Muscle of leg (tissue), 3 donors: ENCODE measurements at regions not wholly inside any gene's neighbourhood (a gene's known extent, or its start where the extent isn't known, plus 50 kb on each side); places are given as distances from the start of the nearest gene placed in this dataset.
A peak's percentile ranks its signal among the peaks of the same experiment; 100 is the strongest.

Experiments used
- DNase-seq: peaks from one replicate; pipeline ENCODE4 v3.0.0; 2013
- H3K27ac ChIP-seq: one replicate; pipeline ENCODE4 v1.5.1; 2013; ENCODE audit warnings: mild to moderate bottlenecking, low read length, control low read depth
- H3K27me3 ChIP-seq: one replicate; pipeline ENCODE4 v1.6.1; 2013; ENCODE audit warnings: low read length; ENCODE audit not compliant: control insufficient read depth, insufficient read depth
- H3K36me3 ChIP-seq: one replicate; pipeline ENCODE4 v1.6.1; 2013; ENCODE audit warnings: low read length; ENCODE audit not compliant: control insufficient read depth, insufficient read depth
- H3K4me1 ChIP-seq: one replicate; pipeline ENCODE4 v1.6.1; 2013; ENCODE audit warnings: low read length; ENCODE audit not compliant: control insufficient read depth, insufficient read depth
- H3K4me3 ChIP-seq: one replicate; pipeline ENCODE4 v1.5.1; 2013; ENCODE audit warnings: low read length, control low read depth
- H3K9me3 ChIP-seq: replicated peaks from 2 replicates; pipeline ENCODE4 v1.6.1; 2013; ENCODE audit warnings: low read depth, low read length; ENCODE audit not compliant: control insufficient read depth
- WGBS: methylation state at CpG from one replicate; pipeline ENCODE4 v1.1.5; 2013; ENCODE audit warnings: missing lambda C conversion rate; ENCODE audit not compliant: insufficient coverage; 5-methylcytosine and 5-hydroxymethylcytosine counted together

- no peaks in the 10 kb centered on the region for H3K4me1 ChIP-seq
- no peak overlapping the region for H3K4me3 ChIP-seq
- DNase-seq = no peak
- WGBS = no CpG with 5 or more reads among the region's 1 CpG
- H3K27ac ChIP-seq = no peak overlapping the region
- H3K27me3 ChIP-seq = no peaks in the 10 kb centered on the region
- H3K36me3 ChIP-seq = no peaks in the 10 kb centered on the region
- no peaks in the 10 kb centered on the region for H3K9me3 ChIP-seq
Observed at GRCh38 chr2:18804536-18804935, 215.2 kb upstream of the NT5C1B start.

GRCh38 chr2:18803141-18803939 is 214.0 kb upstream of the NT5C1B start:
- H3K4me1 ChIP-seq = no peaks in the 10 kb centered on the region
- no peaks in the 10 kb centered on the region for H3K27me3 ChIP-seq
- H3K9me3 ChIP-seq = no peaks in the 10 kb centered on the region
- H3K4me3 ChIP-seq = no peak overlapping the region
- 55% methylated on average over 1 of the region's 2 CpGs for WGBS
- H3K36me3 ChIP-seq = no peaks in the 10 kb centered on the region
- peak; percentile 63 for DNase-seq
- H3K27ac ChIP-seq = no peak overlapping the region

GRCh38 chr2:18800240-18800971 is 211.0 kb upstream of the NT5C1B start:
- H3K27ac ChIP-seq = no peak overlapping the region
- no peaks in the 10 kb centered on the region for H3K9me3 ChIP-seq
- 79% methylated on average over 2 of the region's 6 CpGs for WGBS
- DNase-seq = no peak
- no peaks in the 10 kb centered on the region for H3K4me1 ChIP-seq
- no peak overlapping the region for H3K4me3 ChIP-seq
- H3K27me3 ChIP-seq = no peaks in the 10 kb centered on the region
- no peaks in the 10 kb centered on the region for H3K36me3 ChIP-seq

GRCh38 chr2:18799397-18799796 is 210.0 kb upstream of the NT5C1B start:
- WGBS = no CpG with 5 or more reads among the region's 2 CpGs
- no peaks in the 10 kb centered on the region for H3K27me3 ChIP-seq
- DNase-seq = peak; percentile 33
- H3K36me3 ChIP-seq = no peaks in the 10 kb centered on the region
- no peaks in the 10 kb centered on the region for H3K9me3 ChIP-seq
- no peaks in the 10 kb centered on the region for H3K4me1 ChIP-seq
- H3K27ac ChIP-seq = no peak overlapping the region
- H3K4me3 ChIP-seq = no peak overlapping the region

GRCh38 chr2:18797133-18797845 is 207.9 kb upstream of the NT5C1B start:
- no peak for DNase-seq
- H3K27ac ChIP-seq = no peak overlapping the region
- H3K9me3 ChIP-seq = no peaks in the 10 kb centered on the region
- no peak overlapping the region for H3K4me3 ChIP-seq
- H3K36me3 ChIP-seq = no peaks in the 10 kb centered on the region
- H3K4me1 ChIP-seq = peaks cover 2% of the 10 kb centered on the region
- H3K27me3 ChIP-seq = no peaks in the 10 kb centered on the region
- WGBS = no CpG with 5 or more reads among the region's 3 CpGs

- Histone ChIP-seq H3K4me3 (no peak overlapping the region), H3K4me1 (peaks cover 5% of the 10 kb centered on the region), H3K27ac (no peak overlapping the region), H3K36me3 (no peaks in the 10 kb centered on the region), H3K9me3 (no peaks in the 10 kb centered on the region), H3K27me3 (no peaks in the 10 kb centered on the region)
- WGBS = 0% methylated on average over 1 of the region's 1 CpG
- DNase-seq = peak; percentile 20
Observed at GRCh38 chr2:18795906-18796305, 206.5 kb upstream of the NT5C1B start.

- no peaks in the 10 kb centered on the region for H3K9me3 ChIP-seq
- no peak overlapping the region for H3K4me3 ChIP-seq
- no peaks in the 10 kb centered on the region for H3K36me3 ChIP-seq
- H3K27me3 ChIP-seq = no peaks in the 10 kb centered on the region
- no peak overlapping the region for H3K27ac ChIP-seq
- H3K4me1 ChIP-seq = peaks cover 9% of the 10 kb centered on the region
- 69% methylated on average over 5 of the region's 6 CpGs for WGBS
- DNase-seq = no peak
Observed at GRCh38 chr2:18792684-18793083, 203.3 kb upstream of the NT5C1B start.

GRCh38 chr2:18792226-18792629 is 202.9 kb upstream of the NT5C1B start:
- H3K4me1 ChIP-seq = peaks cover 9% of the 10 kb centered on the region
- WGBS = 51% methylated on average over 2 of the region's 3 CpGs

GRCh38 chr2:18791172-18791797 is 201.9 kb upstream of the NT5C1B start:
- Histone ChIP-seq H3K36me3 (no peaks in the 10 kb centered on the region), H3K4me3 (no peak overlapping the region), H3K4me1 (peaks cover 9% of the 10 kb centered on the region), H3K27ac (no peak overlapping the region), H3K27me3 (no peaks in the 10 kb centered on the region), H3K9me3 (no peaks in the 10 kb centered on the region)
- WGBS = 100% methylated on average over 2 of the region's 9 CpGs
- no peak for DNase-seq

More at GRCh38 chr2:18792226-18792629, 202.9 kb upstream of the NT5C1B start:
- Histone ChIP-seq H3K36me3 (no peaks in the 10 kb centered on the region), H3K4me3 (no peak overlapping the region), H3K27me3 (no peaks in the 10 kb centered on the region), H3K9me3 (no peaks in the 10 kb centered on the region), H3K27ac (no peak overlapping the region)
- DNase-seq = peak; percentile 36
